ENCODE measurements at regions not wholly inside any gene's neighbourhood (a gene's known extent, or its start where the extent isn't known, plus 50 kb on each side); places are given as distances from the start of the nearest gene placed in this dataset.

DNA sequence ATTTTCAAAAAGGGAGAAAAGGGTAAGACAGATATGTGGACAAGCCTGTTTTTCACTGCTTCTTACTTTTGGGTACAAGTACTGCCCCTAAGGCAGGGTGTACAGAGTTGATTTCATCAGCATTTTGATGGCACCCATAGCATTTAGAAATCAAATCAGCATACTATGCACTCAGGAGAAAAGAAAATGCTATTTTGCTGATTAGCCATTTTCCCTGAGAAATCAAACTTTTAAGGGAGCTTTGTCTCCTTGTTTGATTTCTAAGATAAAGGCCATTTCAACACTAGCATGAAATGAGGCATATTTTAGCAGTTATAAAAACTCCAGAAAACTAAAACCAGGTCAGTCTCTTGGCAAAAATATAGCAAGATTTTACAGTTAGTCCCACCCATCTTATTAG lies 2269.4 kb upstream of the WWC1 start:
- DNase-seq = no peak

DNA sequence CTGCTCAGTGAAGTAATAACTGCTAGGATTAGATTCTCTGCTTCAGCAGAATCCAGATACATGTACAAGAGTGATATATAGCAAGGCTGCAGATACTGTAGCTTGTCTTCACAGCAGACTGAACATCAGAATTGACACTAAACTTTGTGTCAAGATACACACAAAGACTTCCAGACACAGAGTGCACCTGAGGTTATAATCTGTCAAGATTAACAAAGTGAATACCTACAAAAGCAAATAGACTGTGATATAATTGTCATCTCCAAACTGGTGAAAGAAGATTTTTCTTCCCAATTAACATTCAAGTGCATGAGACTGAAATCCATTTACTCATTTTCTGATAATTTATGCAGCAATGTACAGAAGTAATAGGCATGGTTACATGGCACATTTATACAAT lies 2266.5 kb upstream of the WWC1 start:
- no peak for DNase-seq

DNA sequence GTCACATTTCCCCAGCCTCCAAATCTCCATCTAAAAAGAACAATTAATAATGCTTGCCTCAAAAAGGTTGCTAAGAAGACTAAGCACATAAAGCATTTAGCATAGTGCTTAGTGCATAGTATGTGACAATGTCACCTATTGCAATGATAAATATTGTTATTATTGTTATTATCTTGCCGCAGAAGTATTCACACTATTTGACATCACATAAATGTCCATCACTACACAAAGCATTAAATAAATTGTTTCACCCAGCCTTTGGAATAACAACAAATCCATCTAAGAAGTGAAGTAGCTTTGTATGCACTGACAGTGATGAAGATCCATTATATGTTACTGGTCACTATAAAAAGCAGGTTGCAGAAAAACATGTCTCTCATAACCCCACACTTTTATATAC lies 2263.9 kb upstream of the WWC1 start:
- DNase-seq = no peak

DNA sequence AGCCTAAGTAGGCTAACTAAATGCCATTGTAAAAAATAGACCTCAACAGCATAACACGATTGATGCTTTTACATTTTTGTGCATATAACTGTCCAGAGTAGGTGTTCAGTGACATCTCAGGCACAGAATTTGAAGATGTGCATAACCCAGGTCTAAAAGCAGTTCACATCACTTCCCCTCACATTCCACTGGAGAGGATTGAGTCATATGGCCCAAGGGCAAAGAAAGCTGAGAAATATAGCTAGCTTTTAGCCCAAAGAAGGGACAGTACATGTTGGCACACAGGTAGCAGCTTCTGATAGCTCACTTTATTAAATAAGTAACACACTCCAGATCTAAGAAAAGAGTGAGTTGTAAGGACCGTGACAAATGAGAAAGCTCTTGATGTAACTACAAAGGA lies 2259.5 kb upstream of the WWC1 start:
- DNase-seq = no peak

DNA sequence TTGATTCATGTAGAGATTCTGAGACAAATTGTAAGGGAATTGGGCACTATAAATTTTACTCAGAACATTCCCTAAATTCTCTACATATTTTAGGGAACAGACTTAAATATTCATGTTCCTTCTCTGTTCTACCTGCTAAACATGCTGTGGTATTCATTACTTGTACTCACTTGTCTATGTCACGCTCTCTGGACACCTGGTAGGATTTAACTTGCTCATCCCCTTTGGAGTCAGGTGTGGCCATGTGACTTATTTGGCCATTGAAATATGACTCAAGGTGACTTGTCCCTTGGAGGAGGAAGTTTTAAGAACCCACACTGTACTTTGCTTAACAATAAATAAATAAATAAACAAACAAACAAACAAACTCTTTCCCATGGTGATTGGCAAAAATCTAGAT lies 2258.8 kb upstream of the WWC1 start:
- DNase-seq = no peak

DNA sequence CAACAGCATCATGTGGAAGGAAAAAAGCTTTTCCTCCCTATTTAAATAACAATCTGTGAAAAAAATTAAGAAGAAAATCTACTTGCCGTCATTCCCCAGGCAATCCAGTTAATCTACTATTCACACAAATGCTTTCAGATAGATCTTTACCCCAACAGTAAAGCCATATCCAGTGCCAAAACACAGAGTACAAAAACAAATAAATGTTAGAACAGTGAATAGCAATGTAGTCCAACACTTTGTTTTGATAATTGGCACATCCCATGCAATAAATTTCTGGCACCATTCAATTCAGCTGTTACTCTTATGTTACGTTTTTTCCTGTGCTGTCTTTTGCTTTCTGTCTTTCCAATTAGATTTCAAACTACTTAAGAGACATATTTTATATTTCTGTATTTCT lies 2245.5 kb upstream of the WWC1 start:
- no peak for DNase-seq

DNA sequence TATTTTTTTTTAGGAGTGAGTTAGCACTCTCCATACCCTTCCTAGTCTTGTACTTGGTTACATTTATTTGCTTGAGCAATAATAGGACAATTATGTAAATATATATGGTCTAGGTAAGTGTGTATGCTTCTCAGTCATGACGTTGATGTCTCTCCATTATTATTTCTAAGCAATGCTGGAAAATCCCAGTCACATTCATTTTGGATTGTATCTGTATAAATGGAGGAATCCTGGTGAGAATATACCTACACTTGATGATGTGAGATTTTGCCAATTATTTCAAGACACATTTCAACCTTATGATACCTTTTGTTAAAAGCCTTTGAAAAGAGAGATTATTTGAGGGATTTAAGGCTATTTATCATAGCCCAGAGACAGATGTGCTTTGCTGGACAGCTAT lies 2244.5 kb upstream of the WWC1 start:
- no peak for DNase-seq

DNA sequence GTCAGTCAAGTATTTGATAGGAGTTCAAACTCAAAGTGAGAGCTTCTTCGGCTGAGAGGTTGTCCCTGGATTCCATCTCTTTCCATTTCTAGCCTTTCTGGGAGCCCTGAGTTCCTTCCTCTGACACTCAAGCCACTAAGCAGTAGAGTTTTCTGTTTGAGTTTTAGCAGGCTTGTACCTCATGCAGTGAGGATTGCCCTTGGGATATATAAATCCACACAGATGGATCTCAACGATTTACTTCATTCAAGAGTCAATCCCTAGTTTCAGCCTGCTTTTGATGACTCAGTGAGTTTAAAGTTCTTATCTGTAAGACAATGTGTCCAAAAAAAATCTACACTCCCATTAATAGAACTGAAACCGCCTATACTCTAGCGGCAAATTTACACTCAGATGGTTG lies 2240.9 kb upstream of the WWC1 start:
- no peak for DNase-seq

DNA sequence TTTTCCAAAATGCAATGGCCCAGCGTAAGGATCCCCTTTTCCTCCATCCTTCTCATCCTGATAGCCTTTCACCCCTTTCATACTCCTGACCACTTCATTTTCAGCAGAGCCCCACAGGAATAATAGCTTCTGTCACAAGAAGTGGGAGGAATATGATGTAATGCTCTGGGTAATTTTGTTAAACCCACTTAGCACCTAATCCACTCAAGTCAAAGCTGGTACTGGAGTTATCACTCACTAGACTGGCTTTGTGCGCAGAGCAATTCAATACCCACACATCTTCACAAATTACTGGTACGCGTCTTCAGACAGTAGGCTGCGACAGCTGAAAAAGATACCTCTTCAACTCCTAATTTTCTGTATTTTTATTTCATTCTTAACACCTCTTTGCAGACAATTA lies 2232.8 kb upstream of the WWC1 start:
- DNase-seq = no peak

DNA sequence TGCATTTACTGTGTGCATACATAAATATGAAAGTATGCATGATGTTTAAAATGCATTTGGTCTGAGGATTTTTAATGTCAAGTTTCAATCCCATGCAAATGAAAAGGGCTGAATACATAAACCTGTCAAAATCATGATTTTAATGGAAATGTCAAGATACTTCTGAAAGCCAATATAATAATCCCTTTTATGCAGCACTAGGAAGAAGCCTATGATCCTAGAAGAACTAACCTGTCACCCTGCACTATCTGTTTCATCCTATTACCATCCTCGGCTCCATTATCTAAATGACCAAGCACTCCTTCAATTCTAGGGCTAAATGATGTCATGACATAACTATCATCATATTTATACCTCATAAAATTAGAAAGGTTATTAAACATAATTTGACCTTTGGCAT lies 2229.4 kb upstream of the WWC1 start:
- DNase-seq = no peak

DNA sequence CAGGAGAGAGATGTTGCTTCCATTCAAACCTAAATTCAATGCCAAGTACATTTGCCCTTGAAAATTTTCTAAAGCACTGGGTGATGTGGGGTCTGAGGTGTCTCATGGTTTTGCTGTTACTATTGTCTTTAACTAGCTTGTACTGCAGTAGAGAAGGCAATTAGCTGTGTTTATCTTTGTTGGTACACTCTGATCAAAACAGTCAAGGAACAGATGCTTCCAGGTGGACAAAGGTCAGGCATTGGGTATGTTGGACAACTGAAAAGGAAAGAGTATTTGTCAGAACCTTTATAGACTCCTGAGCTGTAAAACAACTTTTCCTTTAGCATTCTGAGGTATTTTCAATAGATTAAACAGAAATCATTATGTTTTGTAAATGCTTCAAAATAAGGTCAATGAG lies 2228.7 kb upstream of the WWC1 start:
- no peak for DNase-seq

DNA sequence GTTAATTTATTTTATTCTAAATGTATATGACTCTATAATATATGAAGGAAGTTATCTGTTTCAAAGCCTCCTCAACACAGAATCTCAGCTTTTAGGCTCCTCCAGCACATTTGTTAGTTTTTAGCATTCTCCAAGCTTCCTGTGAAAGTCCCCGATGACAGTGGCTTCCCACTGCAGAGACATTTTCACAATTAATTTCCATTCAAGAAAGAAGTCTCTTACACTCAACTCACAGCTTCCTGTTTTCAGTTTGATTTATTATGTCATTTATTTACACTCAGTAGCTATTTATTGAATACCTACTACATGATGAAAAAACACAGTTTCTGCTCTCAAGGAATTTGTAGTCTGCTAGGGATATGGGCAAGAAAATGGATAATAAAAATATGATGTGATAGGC lies 2228.2 kb upstream of the WWC1 start:
- DNase-seq = no peak

DNA sequence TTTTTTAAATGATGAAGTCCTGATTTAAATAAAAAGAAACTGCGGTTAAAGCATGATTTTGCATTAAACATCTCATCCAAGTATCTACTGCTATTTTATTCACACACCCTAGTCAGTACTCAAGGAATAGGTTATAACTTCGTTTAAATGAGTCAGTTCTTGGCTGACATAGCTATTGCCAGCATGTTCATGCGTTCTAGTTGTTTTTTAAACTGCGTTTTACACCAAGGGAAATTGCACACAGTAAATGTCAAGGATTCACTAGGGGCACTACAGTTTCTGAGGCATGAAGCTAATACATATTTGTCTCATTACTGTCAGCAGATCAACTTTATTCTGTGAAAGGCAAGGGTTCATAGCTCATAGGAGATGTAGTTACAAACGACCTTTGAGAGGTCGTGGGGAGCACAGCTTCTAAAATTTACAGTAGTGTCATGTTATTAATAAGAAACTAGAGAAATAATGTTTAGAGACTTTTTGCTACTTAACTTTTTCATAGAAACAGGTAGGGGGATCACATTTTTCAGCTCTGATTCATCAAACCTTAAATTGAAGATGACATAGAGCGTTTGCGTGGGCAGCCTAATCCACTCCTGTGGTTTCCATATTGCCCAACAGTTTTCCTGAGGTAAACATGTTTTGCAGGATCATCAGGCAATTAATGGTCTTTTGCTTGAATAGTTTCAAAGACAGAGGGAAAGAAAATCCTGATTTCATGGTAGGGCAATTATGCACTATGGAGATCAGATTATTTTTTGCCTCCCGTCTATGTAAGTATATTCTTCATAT lies 2222.7 kb upstream of the WWC1 start:
- no peak for DNase-seq

DNA sequence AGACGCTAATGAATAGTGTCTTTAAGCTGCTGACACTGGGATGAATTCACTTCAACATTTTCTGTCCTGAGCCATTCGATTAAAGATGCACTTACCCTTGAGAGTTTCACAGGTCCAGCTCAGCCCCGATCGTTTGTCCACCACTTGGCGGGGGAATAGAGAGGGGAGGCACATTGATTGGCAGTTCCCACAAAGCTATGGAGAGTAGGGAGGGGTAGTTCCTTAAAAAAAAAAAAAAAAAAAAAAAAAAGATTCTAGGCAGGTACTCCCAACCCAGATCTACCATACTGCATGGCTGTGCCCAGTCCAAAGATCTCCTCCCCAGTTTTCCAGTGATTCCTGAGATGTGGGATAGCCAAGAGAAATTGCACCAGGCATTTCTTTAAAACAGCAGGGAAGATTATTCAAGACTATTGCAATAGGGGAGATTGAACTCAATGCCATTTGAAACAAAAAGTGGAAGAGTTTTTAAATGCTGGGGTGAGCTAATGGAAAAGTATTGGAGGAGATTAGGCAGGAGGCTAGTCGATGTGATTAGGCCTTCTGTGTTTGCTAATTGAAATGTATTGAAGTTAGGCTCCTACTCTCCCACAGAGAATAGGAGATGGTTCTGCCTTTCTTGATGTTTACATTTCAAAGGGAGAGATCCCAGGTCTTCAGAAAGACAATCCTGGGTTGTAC lies 2217.4 kb upstream of the WWC1 start:
- DNase-seq = no peak

DNA sequence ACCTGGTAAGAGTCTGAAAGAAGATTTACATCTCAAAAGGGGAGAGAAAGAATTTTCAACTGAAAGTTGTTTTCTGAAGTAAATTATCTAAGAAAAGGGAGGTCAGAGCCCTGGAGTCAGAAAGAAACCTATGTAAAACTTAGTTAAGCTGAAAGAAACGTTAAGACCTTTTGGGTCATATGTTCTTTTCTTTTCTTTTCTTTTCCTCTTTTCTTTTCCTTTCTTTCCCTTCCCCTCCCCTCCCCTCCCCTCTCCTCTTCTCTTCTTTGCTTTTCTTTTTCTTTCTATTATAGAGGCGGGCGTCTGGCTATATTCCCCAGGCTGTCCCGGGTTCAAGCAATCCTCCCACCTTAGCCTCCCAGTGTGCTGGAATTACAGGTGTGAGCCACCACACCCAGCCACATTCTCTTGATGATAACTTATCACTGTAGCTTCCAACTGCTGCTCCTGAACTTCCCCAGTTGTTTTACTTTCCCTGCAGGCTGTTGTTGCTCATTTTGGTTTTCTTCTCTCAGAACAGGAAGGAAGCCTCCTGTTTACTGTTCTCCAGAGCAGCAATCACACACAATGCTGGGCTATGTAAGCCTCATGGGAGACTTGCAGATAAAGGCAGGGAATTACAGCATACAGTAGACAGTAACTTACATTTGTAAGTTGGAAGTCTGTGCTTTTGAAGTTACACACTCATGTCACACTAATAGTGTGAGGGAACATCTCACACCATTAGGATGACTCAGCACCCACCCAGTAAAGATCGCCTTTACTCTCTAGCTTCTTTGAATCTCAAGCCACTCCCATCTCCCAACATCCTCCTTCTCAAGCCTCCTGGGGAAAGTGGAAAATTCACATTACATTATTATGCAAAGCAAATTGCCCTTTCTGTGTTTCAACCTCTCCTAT lies 2216.6 kb upstream of the WWC1 start:
- no peak for DNase-seq

DNA sequence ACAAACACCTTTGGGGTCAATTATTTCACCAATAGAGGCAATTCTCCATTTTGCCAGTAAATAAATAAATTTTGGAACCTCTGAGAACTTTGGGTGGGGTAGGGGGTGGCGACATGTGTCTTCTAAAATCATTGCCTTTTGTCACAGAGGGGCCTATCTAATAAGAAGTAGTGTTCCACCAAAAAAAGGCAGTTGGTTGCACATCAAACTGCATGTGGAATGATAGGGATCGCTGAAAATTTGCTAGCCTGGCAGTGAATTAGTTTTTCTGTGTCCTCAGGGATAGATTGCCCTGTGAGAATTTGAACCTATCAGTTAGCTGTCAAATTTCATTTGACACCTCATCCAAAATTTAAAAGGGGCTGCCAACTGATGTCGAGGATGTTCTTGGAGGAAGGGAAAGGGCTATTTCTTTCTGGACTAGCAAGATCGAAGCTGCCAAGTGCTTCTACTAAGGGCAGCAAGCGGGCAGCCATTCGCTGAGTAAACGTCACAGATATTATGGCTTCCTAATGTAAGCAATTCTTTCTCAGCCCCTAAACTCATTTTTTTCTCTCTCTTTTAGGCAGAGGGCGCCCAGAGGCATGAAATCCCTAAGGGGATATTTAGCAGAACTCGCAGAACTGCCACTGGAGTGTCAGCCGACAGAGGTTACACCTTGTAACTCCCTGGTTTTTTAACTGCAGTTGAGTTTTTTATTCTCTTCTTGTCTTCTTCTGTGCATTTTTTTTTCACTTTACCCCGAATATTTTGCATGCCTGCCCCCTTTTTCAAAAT lies 2208.1 kb upstream of the WWC1 start:
- no peak for DNase-seq

DNA sequence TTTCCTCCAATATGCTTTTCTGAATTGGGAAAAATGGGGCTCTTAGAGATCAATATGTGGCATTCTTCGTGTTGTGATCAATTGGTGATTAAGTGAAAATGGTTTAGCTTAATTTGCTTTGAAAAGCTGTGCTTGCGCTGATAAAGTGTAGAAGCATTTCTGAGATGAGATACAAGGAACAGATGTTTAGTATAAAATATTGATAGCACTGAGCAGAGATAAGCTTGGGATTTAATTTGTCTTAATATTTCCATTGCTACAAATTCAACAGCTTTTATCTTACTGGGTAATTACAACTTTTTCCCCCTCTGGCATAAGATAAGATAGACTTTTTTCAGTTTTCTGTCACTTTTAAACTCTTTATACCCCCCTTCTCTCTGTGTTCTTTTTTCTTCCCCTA lies 2204.9 kb upstream of the WWC1 start:
- no peak for DNase-seq

DNA sequence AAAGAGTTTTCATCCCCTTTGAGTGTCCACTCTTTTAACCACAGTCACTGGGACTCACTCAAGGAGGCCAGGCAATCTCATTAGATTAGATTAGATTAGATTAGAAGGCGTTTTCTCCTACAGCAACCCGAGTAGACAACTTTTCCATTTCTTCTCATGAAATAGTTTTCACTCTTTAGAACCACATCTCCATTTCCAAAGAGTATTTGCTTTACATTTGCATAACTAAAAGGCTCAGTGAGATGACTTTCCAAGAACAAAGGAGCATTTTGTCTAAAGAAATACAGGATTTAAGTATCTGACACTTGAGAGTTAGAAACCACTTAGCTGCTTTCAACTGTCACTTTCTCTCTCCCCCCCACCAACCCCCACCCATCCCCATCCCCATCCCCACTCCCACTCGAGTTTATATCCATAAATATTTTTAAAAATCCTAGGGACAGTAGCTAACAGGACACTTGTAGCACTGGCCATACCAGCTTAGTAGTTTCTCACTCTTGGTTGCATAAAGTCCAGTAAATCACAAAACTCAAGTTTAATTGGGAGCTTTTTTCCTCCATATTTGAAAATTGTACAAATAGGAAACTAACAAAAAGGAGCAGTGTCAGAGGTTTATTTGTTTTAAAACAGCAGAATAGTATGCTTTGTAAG lies 2202.9 kb upstream of the WWC1 start:
- no peak for DNase-seq

DNA sequence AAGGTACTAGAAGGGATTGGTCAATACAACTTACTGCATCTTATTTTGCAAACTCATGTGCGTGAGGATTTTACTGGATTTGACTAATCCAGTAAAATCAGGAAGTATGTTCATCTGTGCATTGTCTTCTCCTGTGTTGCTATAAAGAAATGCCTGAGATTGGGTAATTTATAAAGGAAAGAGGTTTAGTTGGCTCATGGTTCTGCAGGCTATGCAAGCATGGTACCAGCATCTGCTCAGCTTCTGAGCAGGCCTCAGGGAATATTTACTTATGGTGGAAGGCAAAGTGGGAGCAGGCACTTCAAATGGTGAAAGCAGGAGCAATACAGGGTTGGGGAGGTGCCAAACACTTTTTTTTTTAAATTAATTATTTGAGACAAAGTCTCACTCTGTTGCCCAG lies 2199.5 kb upstream of the WWC1 start:
- no peak for DNase-seq

DNA sequence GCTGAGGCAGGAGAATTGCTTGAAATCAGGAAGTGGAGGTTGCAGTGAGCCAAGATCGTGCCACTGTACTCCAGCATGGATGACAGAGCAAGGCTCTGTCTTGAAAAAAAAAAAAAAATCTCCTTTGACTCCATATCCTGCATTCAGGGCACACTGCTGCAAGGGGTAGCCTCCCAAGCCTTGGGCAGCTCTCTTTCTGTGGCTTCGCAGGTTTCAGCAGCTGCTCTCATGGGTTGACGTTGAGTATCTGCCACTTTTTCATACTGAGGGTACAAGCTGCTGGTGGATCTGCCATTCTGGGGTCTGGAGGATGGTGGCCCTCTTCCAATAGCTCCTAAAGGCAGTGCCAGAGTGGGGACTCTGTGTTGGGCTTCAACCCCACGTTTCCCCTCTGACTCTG lies 2198.1 kb upstream of the WWC1 start:
- DNase-seq = no peak

DNA sequence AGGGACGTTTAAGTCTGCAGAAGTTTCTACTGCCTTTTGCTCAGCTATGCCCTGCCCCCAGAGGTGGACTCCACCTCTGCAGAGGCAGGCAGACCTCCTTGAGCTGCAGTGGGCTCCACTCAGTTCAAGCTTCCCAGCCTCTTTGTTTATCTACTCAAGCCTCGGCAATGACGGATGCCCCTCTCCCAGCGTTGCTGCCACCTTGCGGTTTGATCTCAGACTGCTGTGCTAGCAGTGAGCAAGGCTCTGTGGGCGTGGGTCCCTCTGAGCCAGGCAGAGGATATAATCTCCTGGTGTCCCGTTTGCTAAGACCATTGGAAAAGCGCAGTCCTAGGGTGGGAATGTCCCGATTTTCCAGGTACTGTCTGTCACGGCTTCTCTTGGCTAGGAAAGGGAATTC lies 2188.5 kb upstream of the WWC1 start:
- no peak for DNase-seq

DNA sequence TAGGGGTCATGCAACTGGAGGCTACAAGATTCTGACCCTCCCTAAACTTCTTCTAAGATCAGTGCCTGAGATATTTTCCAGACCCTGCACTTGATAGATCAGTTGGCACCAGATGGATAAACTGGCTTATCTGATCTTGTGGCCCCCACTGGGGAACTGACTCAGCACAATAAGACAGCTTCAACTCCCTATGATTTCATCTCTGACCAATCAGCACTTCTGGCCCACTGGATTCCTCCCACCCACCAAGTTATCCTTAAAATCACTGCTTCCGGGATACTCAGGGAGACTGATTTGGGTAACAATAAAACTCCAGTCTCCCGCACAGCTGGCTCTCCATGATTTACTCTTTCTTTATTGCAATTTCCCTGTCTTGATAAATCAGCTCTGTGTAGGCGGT lies 2180.4 kb upstream of the WWC1 start:
- DNase-seq = no peak
